Breast epithelium (tissue), 4 donors: ENCODE measurements at regions not wholly inside any gene's neighbourhood (a gene's known extent, or its start where the extent isn't known, plus 50 kb on each side); places are given as distances from the start of the nearest gene placed in this dataset.

Source experiments
- DNase-seq, 2 donors: peaks; one replicate each; pipeline ENCODE4 v3.0.0-alpha.2; 2019; ENCODE audit warnings: low spot score in 2 of 2
- H3K27ac ChIP-seq, 2 donors: fragments of 200-600 bp; sonication (generic) in 1 of 2; one replicate each; pipeline ENCODE4 v1.5.1; 2016 to 2019; ENCODE audit warnings: mild to moderate bottlenecking in 1 of 2
- H3K27me3 ChIP-seq, 2 donors: fragments of 200-600 bp; sonication (generic) in 1 of 2; one replicate each; pipeline versions ENCODE4 v1.5.1 to v1.6.0; 2017 to 2019; ENCODE audit warnings: control low read depth in 1 of 2, mild to moderate bottlenecking in 1 of 2
- H3K36me3 ChIP-seq: fragments of 200-600 bp; one replicate; pipeline ENCODE4 v1.5.1; 2019
- H3K4me1 ChIP-seq, 2 donors: fragments of 200-600 bp; sonication (generic); one replicate each; pipeline ENCODE4 v1.5.1; 2016 to 2019; ENCODE audit warnings: control low read depth in 1 of 2
- H3K4me3 ChIP-seq, 3 donors: fragments of 200-600 bp; sonication (generic); 1 replicate in 2 of 3; 2 replicates in 1 of 3; pipeline ENCODE4 v1.5.1; 2016 to 2019; ENCODE audit warnings: mild to moderate bottlenecking in 3 of 3, moderate library complexity in 2 of 3
- H3K9me3 ChIP-seq, 2 donors: fragments of 200-600 bp; sonication (generic) in 1 of 2; one replicate each; pipeline ENCODE4 v1.5.1; 2016 to 2019; ENCODE audit warnings: control low read depth in 1 of 2
- POLR2A ChIP-seq: fragments of 450-650 bp; IDR thresholded peaks from one replicate; pipeline ENCODE4 v1.6.1; 2016; ENCODE audit warnings: antibody characterized with exemption, mild to moderate bottlenecking, moderate library complexity
- POLR2AphosphoS5 ChIP-seq, 3 donors: sonication (generic); formaldehyde crosslinking; IDR thresholded peaks; one replicate each; pipeline ENCODE4 v1.6.1; 2017; ENCODE audit warnings: antibody characterized with exemption in 3 of 3
- intact Hi-C: fragments of 100-400 bp; cut with DNase I; formaldehyde crosslinking; loops from one replicate; pipeline ENCODE4 v1.15.1; 2023; ENCODE audit warnings: low total_unique reads
- TF ChIP-seq, protein P1 (sequence below), 3 donors: fragments of 450-650 bp; IDR thresholded peaks; one replicate each; pipeline ENCODE4 v1.5.1; 2016 to 2017; ENCODE audit warnings: antibody characterized with exemption in 3 of 3, mild to moderate bottlenecking in 3 of 3, moderate library complexity in 3 of 3

DNA sequence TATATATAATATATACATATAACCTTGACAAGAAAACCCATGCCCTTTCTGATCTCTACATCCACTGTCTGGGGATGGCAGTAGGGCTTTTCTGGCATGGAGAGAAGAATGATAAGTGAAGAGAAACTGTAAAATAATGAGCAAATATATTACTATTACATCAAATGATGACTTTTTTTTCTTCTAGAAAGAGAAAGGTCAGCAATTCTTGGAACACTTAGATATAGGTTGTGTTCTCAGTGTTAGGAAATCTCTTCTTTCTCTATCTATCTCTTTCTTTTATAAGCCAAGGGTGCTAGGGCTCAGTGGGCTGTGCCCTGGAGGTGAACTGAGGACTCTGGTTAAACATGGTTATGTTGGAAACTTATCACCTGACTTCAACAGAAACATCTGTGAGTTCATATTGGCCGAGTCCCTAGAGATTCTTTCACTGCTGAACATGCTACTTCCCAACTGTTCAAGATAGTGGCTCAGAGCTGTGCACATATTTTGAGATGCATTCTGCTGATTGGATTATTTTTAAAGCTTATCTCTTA lies 265.1 kb downstream of the GBA3 start:
- H3K9me3 ChIP-seq, result no peaks in the 10 kb centered on the region
- no peak overlapping the region for H3K27ac ChIP-seq
- no peaks in the 10 kb centered on the region for H3K36me3 ChIP-seq
- intact Hi-C loops, result no loop called here
- no peaks in the 10 kb centered on the region for H3K27me3 ChIP-seq
- DNase-seq, result no peak
- H3K4me3 ChIP-seq, result no peak overlapping the region
- TF ChIP-seq POLR2AphosphoS5 (IDR thresholded peaks at IDR 0.05), result no peak
- TF ChIP-seq POLR2A, result no peak
- TF ChIP-seq, protein P1, sequence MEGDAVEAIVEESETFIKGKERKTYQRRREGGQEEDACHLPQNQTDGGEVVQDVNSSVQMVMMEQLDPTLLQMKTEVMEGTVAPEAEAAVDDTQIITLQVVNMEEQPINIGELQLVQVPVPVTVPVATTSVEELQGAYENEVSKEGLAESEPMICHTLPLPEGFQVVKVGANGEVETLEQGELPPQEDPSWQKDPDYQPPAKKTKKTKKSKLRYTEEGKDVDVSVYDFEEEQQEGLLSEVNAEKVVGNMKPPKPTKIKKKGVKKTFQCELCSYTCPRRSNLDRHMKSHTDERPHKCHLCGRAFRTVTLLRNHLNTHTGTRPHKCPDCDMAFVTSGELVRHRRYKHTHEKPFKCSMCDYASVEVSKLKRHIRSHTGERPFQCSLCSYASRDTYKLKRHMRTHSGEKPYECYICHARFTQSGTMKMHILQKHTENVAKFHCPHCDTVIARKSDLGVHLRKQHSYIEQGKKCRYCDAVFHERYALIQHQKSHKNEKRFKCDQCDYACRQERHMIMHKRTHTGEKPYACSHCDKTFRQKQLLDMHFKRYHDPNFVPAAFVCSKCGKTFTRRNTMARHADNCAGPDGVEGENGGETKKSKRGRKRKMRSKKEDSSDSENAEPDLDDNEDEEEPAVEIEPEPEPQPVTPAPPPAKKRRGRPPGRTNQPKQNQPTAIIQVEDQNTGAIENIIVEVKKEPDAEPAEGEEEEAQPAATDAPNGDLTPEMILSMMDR (IDR thresholded peaks at IDR 0.05), result no peak
- no peaks in the 10 kb centered on the region for H3K4me1 ChIP-seq

DNA sequence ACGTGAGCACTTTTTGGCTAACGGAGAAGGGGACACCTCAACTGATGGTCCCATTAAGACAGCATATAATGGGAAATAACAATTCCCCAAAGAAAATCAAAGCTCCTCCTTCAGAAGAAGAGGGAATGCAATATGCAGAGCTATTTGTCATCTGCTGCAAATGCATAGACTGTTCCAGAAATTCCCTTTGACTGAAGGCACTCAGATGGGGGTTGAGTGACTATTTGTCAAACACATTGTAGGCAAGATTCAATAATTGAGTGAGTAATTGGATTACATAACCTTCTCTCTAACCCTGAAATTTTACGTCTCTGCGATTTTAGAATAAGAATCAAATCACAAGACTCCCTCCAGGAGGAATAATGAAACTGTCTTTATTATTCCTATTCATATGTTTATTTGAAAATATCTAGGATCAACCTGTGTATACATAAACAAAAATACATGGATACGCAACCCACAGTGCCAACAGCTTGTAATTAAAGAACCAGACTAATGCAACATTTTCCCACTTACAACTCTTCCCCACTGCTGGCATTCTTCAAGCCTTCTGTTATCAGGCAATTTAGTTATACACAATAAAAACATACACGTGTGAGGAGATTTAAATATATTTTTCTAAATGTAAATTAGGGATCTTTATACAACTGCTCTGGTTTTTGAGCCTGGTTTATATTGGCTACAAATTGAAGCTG lies 256.6 kb downstream of the GBA3 start:
- Histone ChIP-seq H3K36me3 (no peaks in the 10 kb centered on the region), H3K4me3 (no peak overlapping the region), H3K9me3 (no peaks in the 10 kb centered on the region), H3K4me1 (no peaks in the 10 kb centered on the region), H3K27me3 (no peaks in the 10 kb centered on the region), H3K27ac (no peak overlapping the region)
- intact Hi-C loops, result no loop called here
- DNase-seq, result no peak
- TF ChIP-seq POLR2AphosphoS5 (IDR thresholded peaks at IDR 0.05) (no peak), POLR2A (no peak)
- TF ChIP-seq, protein P1 (IDR thresholded peaks at IDR 0.05), result no peak

DNA sequence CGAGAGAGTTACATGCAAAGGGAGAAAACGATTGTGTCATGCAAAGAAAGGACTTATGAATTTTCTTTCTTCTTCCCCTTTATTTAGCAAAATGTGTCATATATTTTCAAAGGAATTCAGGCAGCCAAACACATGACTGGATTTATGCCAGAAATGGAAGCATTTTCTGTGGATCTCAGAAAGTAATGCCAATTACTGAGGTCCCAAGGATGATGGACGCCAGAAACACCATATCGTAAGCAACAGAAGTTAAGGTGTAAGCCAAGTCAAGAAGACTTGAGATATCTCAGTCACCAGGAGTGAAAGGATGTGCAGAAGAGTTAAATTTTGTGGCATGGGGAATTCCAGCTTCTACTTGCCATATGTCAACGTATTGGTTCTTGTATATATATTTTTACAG lies 255.1 kb downstream of the GBA3 start:
- H3K27me3 ChIP-seq, result no peaks in the 10 kb centered on the region
- no peaks in the 10 kb centered on the region for H3K9me3 ChIP-seq
- no peaks in the 10 kb centered on the region for H3K4me1 ChIP-seq
- no peaks in the 10 kb centered on the region for H3K36me3 ChIP-seq
- intact Hi-C loops, result no loop called here
- DNase-seq, result no peak
- no peak overlapping the region for H3K27ac ChIP-seq
- no peak overlapping the region for H3K4me3 ChIP-seq
- TF ChIP-seq POLR2AphosphoS5 (IDR thresholded peaks at IDR 0.05) (no peak), POLR2A (no peak)
- TF ChIP-seq, protein P1 (IDR thresholded peaks at IDR 0.05), result no peak

DNA sequence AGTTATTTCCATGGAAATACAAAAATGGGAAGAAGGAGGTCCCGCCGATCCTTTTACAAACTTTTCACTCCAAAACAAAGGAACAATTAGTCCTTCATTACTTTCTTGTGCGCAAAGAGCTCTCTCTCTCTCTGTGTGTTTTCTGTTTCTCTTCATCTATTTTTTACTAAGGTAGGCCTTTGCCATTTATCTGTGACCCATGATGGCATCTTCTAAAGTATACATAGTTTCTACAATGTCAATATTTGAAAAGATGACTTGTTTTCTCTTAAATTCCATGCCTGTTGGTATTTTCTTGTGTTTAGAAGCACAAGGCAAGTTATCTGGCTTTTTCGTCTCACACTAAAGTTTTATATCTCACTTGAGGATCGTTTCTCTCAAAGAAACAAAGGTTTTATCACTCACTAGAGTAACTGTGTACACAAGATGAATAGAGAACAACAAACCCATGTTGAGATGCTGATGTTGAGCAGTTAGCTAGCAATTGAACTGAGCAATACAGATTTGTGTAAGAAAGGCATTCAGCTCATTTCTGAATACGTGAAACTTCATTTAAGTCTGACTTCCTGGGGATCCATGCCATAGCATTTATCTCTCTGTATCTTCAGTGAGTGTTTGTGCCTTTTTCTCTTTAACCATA lies 250.3 kb downstream of the GBA3 start:
- TF ChIP-seq POLR2A (no peak), POLR2AphosphoS5 (IDR thresholded peaks at IDR 0.05) (no peak)
- TF ChIP-seq, protein P1 (IDR thresholded peaks at IDR 0.05), result no peak
- intact Hi-C loops, result no loop called here
- Histone ChIP-seq H3K4me3 (no peak overlapping the region), H3K27me3 (no peaks in the 10 kb centered on the region), H3K4me1 (no peaks in the 10 kb centered on the region), H3K27ac (no peak overlapping the region), H3K36me3 (no peaks in the 10 kb centered on the region), H3K9me3 (no peaks in the 10 kb centered on the region)
- DNase-seq, result no peak

DNA sequence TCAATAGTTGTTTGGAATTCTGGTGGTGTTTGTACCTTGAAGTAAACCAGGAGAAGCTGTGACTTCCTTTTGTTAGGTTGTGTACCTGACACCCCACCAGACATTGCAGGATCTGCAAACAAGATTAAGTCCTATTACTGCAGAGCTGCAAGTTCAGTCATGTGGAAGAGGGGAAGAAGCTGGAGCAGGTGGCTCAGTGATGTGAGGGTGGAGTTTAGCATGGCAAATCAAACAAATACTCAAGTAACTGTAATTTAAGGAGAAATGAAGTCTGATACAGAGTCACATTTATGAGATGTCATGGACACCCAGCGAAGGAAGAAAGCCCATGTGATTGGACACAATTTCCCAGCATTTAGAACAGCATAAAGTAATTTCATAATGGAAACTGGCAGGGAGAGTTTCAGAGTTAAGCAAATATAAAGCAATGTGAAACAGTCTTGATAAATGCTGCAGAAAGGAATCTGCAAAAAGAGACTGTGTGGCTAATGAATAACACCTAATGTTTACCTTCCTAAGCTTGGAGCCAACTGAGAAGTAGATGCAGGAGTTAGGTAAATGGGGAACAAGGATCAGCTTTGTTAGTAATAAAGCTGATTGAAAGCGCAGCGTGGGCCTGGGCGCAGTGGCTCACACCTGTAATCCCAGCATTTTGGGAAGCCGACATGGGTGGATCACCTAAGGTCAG lies 249.1 kb downstream of the GBA3 start:
- H3K9me3 ChIP-seq, result no peaks in the 10 kb centered on the region
- DNase-seq, result no peak
- H3K27ac ChIP-seq, result no peak overlapping the region
- no peaks in the 10 kb centered on the region for H3K36me3 ChIP-seq
- H3K4me3 ChIP-seq, result no peak overlapping the region
- intact Hi-C loops, result no loop called here
- TF ChIP-seq, protein P1 (IDR thresholded peaks at IDR 0.05), result no peak
- no peak for TF ChIP-seq POLR2A
- no peak for TF ChIP-seq POLR2AphosphoS5 (IDR thresholded peaks at IDR 0.05)
- no peaks in the 10 kb centered on the region for H3K27me3 ChIP-seq
- H3K4me1 ChIP-seq, result no peaks in the 10 kb centered on the region
